ENCODE measurements at regions not wholly inside any gene's neighbourhood (a gene's known extent, or its start where the extent isn't known, plus 50 kb on each side); places are given as distances from the start of the nearest gene placed in this dataset.

- TF ChIP-seq HOXA7 (CRISPR knock-in tag; IDR thresholded peaks at IDR 0.05; ENCODE audit: borderline replicate concordance) (no peak), ZNF449 (tag by site-specific recombination; IDR thresholded peaks at IDR 0.05) (no peak), ZNF621 (tag by site-specific recombination; IDR thresholded peaks at IDR 0.05) (no peak), ZNF423 (tag by site-specific recombination; IDR thresholded peaks at IDR 0.05) (no peak), REST (tag by site-specific recombination; IDR thresholded peaks at IDR 0.05) (no peak), SETDB1 (IDR thresholded peaks at IDR 0.05; ENCODE audit: insufficient read length, low read length) (no peak), ZNF132 (tag by site-specific recombination; IDR thresholded peaks at IDR 0.05; ENCODE audit: borderline replicate concordance) (no peak), CTCF (tag by site-specific recombination; IDR thresholded peaks at IDR 0.05) (no peak), ZNF600 (tag by site-specific recombination; IDR thresholded peaks at IDR 0.05) (no peak), PBX3 (CRISPR knock-in tag; IDR thresholded peaks at IDR 0.05) (no peak)
Observed at GRCh38 chr22:49457146-49457545, 370.5 kb downstream of the BRD1 start.
